Neural cell (in vitro differentiated cells): ENCODE measurements at regions not wholly inside any gene's neighbourhood (a gene's known extent, or its start where the extent isn't known, plus 50 kb on each side); places are given as distances from the start of the nearest gene placed in this dataset.

Source experiments
- H2AFZ ChIP-seq: fragments of 200-600, 300-800 bp; sonication (generic), shearing (Covaris generic); 2 replicates; pipeline ENCODE4 v1.6.0; 2014; ENCODE audit warnings: low read depth, mild to moderate bottlenecking, antibody characterized with exemption, low read length, moderate library complexity
- H3F3A ChIP-seq: fragments of 200-600 bp; shearing (Covaris generic); 2 replicates; pipeline ENCODE4 v1.6.1; 2016; ENCODE audit warnings: mild to moderate bottlenecking, moderate library complexity, mixed read lengths, antibody characterized with exemption, low read length; ENCODE audit not compliant: insufficient read depth, poor library complexity, severe bottlenecking
- H3K27ac ChIP-seq: fragments of 200-600, 300-800 bp; sonication (generic), shearing (Covaris generic); 2 replicates; pipeline ENCODE4 v1.5.1; 2014; ENCODE audit warnings: mild to moderate bottlenecking, low read length, moderate library complexity
- H3K27me3 ChIP-seq: fragments of 300-800, 200-600 bp; sonication (generic), shearing (Covaris generic); 2 replicates; pipeline ENCODE4 v1.6.0; 2014; ENCODE audit warnings: mild to moderate bottlenecking, low read depth, low read length, moderate library complexity; ENCODE audit not compliant: insufficient read depth
- H3K36me3 ChIP-seq: fragments of 300-800, 200-600 bp; sonication (generic), shearing (Covaris generic); 2 replicates; pipeline ENCODE4 v1.5.1; 2014; ENCODE audit warnings: mild to moderate bottlenecking, antibody characterized with exemption, low read length, moderate library complexity; ENCODE audit not compliant: insufficient read depth
- H3K4me2 ChIP-seq: fragments of 300-800, 200-600 bp; sonication (generic), shearing (Covaris generic); 2 replicates; pipeline ENCODE4 v1.6.0; 2014; ENCODE audit warnings: mild to moderate bottlenecking, low read length
- H3K4me3 ChIP-seq: fragments of 300-800, 200-600 bp; sonication (generic), shearing (Covaris generic); 2 replicates; pipeline ENCODE4 v1.5.1; 2014; ENCODE audit warnings: mild to moderate bottlenecking, low read length, moderate library complexity
- H3K79me2 ChIP-seq: fragments of 200-600 bp; shearing (Covaris generic); replicated peaks from 2 replicates; pipeline ENCODE4 v1.6.0; 2014; ENCODE audit warnings: mild to moderate bottlenecking, low read length, moderate library complexity; ENCODE audit not compliant: insufficient read depth
- H3K9ac ChIP-seq: fragments of 300-800, 200-600 bp; sonication (generic), shearing (Covaris generic); 2 replicates; pipeline ENCODE4 v1.6.1; 2016; ENCODE audit warnings: mild to moderate bottlenecking, low read length, mixed read lengths
- H3K9me2 ChIP-seq: fragments of 200-600 bp; shearing (Covaris generic); 2 replicates; pipeline ENCODE4 v1.6.1; 2016; ENCODE audit warnings: mild to moderate bottlenecking, low read length, mixed read lengths; ENCODE audit not compliant: insufficient read depth
- H3K9me3 ChIP-seq: fragments of 200-600, 300-800 bp; sonication (generic), shearing (Covaris generic); 2 replicates; pipeline ENCODE4 v1.6.1; 2016; ENCODE audit warnings: mild to moderate bottlenecking, mixed run types, low read length, moderate library complexity, mixed read lengths
- H4K20me1 ChIP-seq: fragments of 200-600 bp; shearing (Covaris generic); 2 replicates; pipeline ENCODE4 v1.6.1; 2016; ENCODE audit warnings: mild to moderate bottlenecking, mixed run types; ENCODE audit not compliant: insufficient read depth
- CTCF ChIP-seq: fragments of 450-650 bp; IDR thresholded peaks from 2 replicates; pipeline ENCODE4 v1.5.1; 2014; ENCODE audit warnings: antibody characterized with exemption, mild to moderate bottlenecking, moderate library complexity; ENCODE audit not compliant: poor library complexity, severe bottlenecking
- EP300 ChIP-seq: fragments of 450-650 bp; conservative IDR thresholded peaks from 2 replicates; pipeline ENCODE4 v1.6.1; 2014; ENCODE audit warnings: antibody characterized with exemption, mild to moderate bottlenecking, moderate library complexity; ENCODE audit not compliant: poor library complexity, severe bottlenecking
- EZH2 ChIP-seq: fragments of 200-600, 300-800 bp; shearing (Covaris generic), sonication (generic); IDR thresholded peaks from 2 replicates; pipeline ENCODE4 v1.6.1; 2014; ENCODE audit warnings: antibody characterized with exemption, low read length, borderline replicate concordance, mild to moderate bottlenecking; ENCODE audit not compliant: insufficient read depth, poor library complexity, severe bottlenecking
- MXI1 ChIP-seq: fragments of 450-650 bp; conservative IDR thresholded peaks from 2 replicates; pipeline ENCODE4 v1.6.1; 2014; ENCODE audit warnings: antibody characterized with exemption, mild to moderate bottlenecking; ENCODE audit not compliant: poor library complexity, severe bottlenecking
- POLR2AphosphoS5 ChIP-seq: IDR thresholded peaks from 2 replicates; pipeline ENCODE4 v1.6.1; 2012
- RAD21 ChIP-seq: fragments of 450-650 bp; conservative IDR thresholded peaks from 2 replicates; pipeline ENCODE4 v1.6.1; 2014; ENCODE audit warnings: antibody characterized with exemption, mild to moderate bottlenecking, moderate library complexity
- REST ChIP-seq: IDR thresholded peaks from 2 replicates; pipeline ENCODE4 v1.6.1; 2012; ENCODE audit warnings: borderline replicate concordance
- SMC3 ChIP-seq: fragments of 450-650 bp; conservative IDR thresholded peaks from 2 replicates; pipeline ENCODE4 v1.6.1; 2014; ENCODE audit warnings: antibody characterized with exemption, mild to moderate bottlenecking, moderate library complexity; ENCODE audit not compliant: poor library complexity
- TAF1 ChIP-seq: IDR thresholded peaks from 2 replicates; pipeline ENCODE4 v1.6.1; 2012; ENCODE audit warnings: low read depth

- H4K20me1 ChIP-seq: no peaks in the 10 kb centered on the region
- H3K4me3 ChIP-seq: no peak overlapping the region
- no peaks in the 10 kb centered on the region for H3K9me3 ChIP-seq
- no peak overlapping the region for H3K4me2 ChIP-seq
- TF ChIP-seq REST (no peak), POLR2AphosphoS5 (no peak), SMC3 (no peak), CTCF (no peak), TAF1 (no peak)
- H2AFZ ChIP-seq: no peak overlapping the region
- no peaks in the 10 kb centered on the region for H3K27me3 ChIP-seq
- H3K9me2 ChIP-seq: no peaks in the 10 kb centered on the region
- H3K36me3 ChIP-seq: no peaks in the 10 kb centered on the region
- H3K9ac ChIP-seq: no peak overlapping the region
- no peak overlapping the region for H3K27ac ChIP-seq
- no peaks in the 10 kb centered on the region for H3F3A ChIP-seq
- no peaks in the 10 kb centered on the region for H3K79me2 ChIP-seq
These were observed 401.5 kb upstream of the DIPK2B start for GRCh38 chrX:45602151-45602550.

GRCh38 chrX:45601052-45601451 lies 400.4 kb upstream of the DIPK2B start:
- Histone ChIP-seq H3K79me2 (no peaks in the 10 kb centered on the region), H3K4me3 (no peak overlapping the region), H2AFZ (no peak overlapping the region), H3K4me2 (no peak overlapping the region), H3K27me3 (no peaks in the 10 kb centered on the region), H3K27ac (no peak overlapping the region), H3K9me3 (no peaks in the 10 kb centered on the region), H3K9me2 (no peaks in the 10 kb centered on the region), H3K36me3 (no peaks in the 10 kb centered on the region), H3K9ac (no peak overlapping the region), H4K20me1 (no peaks in the 10 kb centered on the region), H3F3A (no peaks in the 10 kb centered on the region)
- TF ChIP-seq RAD21: no peak
- TF ChIP-seq POLR2AphosphoS5: no peak
- no peak for TF ChIP-seq TAF1
- no peak for TF ChIP-seq CTCF
- no peak for TF ChIP-seq EP300
- TF ChIP-seq MXI1: no peak
- no peak for TF ChIP-seq EZH2
- no peak for TF ChIP-seq SMC3
- no peak for TF ChIP-seq REST
